PC-3 (cell line): ENCODE measurements at regions not wholly inside any gene's neighbourhood (a gene's known extent, or its start where the extent isn't known, plus 50 kb on each side); places are given as distances from the start of the nearest gene placed in this dataset.

Experiments
- CTCF ChIP-seq: fragments of 300-600 bp; sonication (generic); conservative IDR thresholded peaks from 2 replicates; pipeline ENCODE4 v1.5.1; 2017; ENCODE audit warnings: antibody characterized with exemption, low read depth, mild to moderate bottlenecking, low read length
- EZH2 ChIP-seq: fragments of 300-600 bp; sonication (generic); IDR thresholded peaks from one replicate; pipeline ENCODE4 v1.6.1; 2017; ENCODE audit warnings: antibody characterized with exemption, mild to moderate bottlenecking, low read length; ENCODE audit not compliant: unreplicated experiment

GRCh38 chr18:30440351-30440750 is 602.2 kb downstream of the DSC3 start:
- TF ChIP-seq CTCF, result no peak
- TF ChIP-seq EZH2, result no peak
